HCT116 (cell line): ENCODE measurements at regions not wholly inside any gene's neighbourhood (a gene's known extent, or its start where the extent isn't known, plus 50 kb on each side); places are given as distances from the start of the nearest gene placed in this dataset.

Source experiments
- ATAC-seq: fragments of 200-7000 bp; cut with Tn5 transposase; 2 replicates; pipeline ENCODE4 v1.9.1; 2020; ENCODE audit warnings: mild to moderate bottlenecking, moderate library complexity
- BruUV-seq: library from RNA; stranded (reverse); fragments of 400-500 nt; replicated peaks from 2 replicates; lab custom pipeline; 2021; lab: Mats Ljungman, UMichigan
- CTCF ChIA-PET: fragments of 300-600 bp; sonication (Branson Sonifier 250); formaldehyde crosslinking; loops from one replicate; lab custom pipeline; 2021; ENCODE audit warnings: antibody characterized with exemption; lab: Charles Lee
- POLR2A ChIA-PET: fragments of 300-600, 350-600 bp; sonication (Branson Sonifier 250); formaldehyde crosslinking; loops from one replicate; lab custom pipeline; 2021; ENCODE audit warnings: antibody characterized with exemption; lab: Charles Lee
- RAD21 ChIA-PET, 2 experiments: fragments of 300-600 bp; sonication (Branson Sonifier 250); formaldehyde crosslinking; loops; one replicate each; lab custom pipeline; 2023; ENCODE audit warnings: low total read pairs in 2 of 2; ENCODE audit not compliant: uncharacterized antibody in 2 of 2, unreplicated experiment in 2 of 2, low non-redundant PET in 1 of 2; lab: Charles Lee
- DNase-seq: peaks from one replicate; pipeline ENCODE4 v3.0.0-alpha.2; 2010; ENCODE audit warnings: low read depth, low spot score
- H2AFZ ChIP-seq: fragments of 200-600 bp; shearing (Covaris generic), sonication (generic); 2 replicates; pipeline ENCODE4 v1.6.1; 2017; ENCODE audit warnings: low read depth, mixed run types, mixed read lengths, antibody characterized with exemption, low read length; ENCODE audit not compliant: poor library complexity, severe bottlenecking
- H3K27ac ChIP-seq: 2 replicates; pipeline ENCODE4 v1.5.1; 2012; ENCODE audit warnings: low read depth, low read length
- H3K27me3 ChIP-seq: fragments of 200-600 bp; sonication (generic); 2 replicates; pipeline ENCODE4 v1.6.1; 2016; ENCODE audit warnings: mixed run types, low read length, mixed read lengths; ENCODE audit not compliant: insufficient read depth
- H3K36me3 ChIP-seq, 2 experiments: fragments of 200-500 bp in 1 of 2; fragments of 200-600 bp in 1 of 2; sonication (Bioruptor generic) in 1 of 2; sonication (generic) in 1 of 2; 2 replicates each; pipeline versions ENCODE4 v1.5.1 to v1.6.1; 2014 to 2016; ENCODE audit warnings: low read length in 2 of 2, inconsistent platforms in 1 of 2, mixed read lengths in 1 of 2, mixed run types in 1 of 2; ENCODE audit not compliant: insufficient read depth in 2 of 2, control insufficient read depth in 1 of 2
- H3K4me1 ChIP-seq, 2 experiments: fragments of 200-600 bp in 1 of 2; sonication (generic) in 1 of 2; 2 replicates each; pipeline versions ENCODE4 v1.5.1 to v1.6.1; 2012 to 2017; ENCODE audit warnings: low read length in 2 of 2, inconsistent platforms in 1 of 2, mild to moderate bottlenecking in 1 of 2, mixed read lengths in 1 of 2, mixed run types in 1 of 2, moderate library complexity in 1 of 2; ENCODE audit not compliant: insufficient read depth in 2 of 2, control insufficient read depth in 1 of 2
- H3K4me2 ChIP-seq: fragments of 200-600 bp; sonication (generic); 2 replicates; pipeline ENCODE4 v1.6.1; 2017; ENCODE audit warnings: mixed run types, low read length, mixed read lengths
- H3K4me3 ChIP-seq, 2 experiments: fragments of 200-600 bp in 1 of 2; sonication (generic) in 1 of 2; replicated peaks in 1 of 2; 2 replicates each; pipeline ENCODE4 v1.5.1; 2011 to 2016; ENCODE audit warnings: low read length in 2 of 2, control low read depth in 1 of 2, low read depth in 1 of 2, mild to moderate bottlenecking in 1 of 2, mixed read lengths in 1 of 2, mixed run types in 1 of 2
- H3K79me2 ChIP-seq: fragments of 200-600 bp; sonication (generic); 2 replicates; pipeline ENCODE4 v1.6.1; 2017; ENCODE audit warnings: mild to moderate bottlenecking, mixed run types, low read length, moderate library complexity, mixed read lengths; ENCODE audit not compliant: insufficient read depth
- H3K9ac ChIP-seq: fragments of 200-600 bp; sonication (generic); 2 replicates; pipeline ENCODE4 v1.6.1; 2016; ENCODE audit warnings: low read length, mixed read lengths
- H3K9me2 ChIP-seq: fragments of 200-600 bp; sonication (generic), shearing (Covaris generic); 2 replicates; pipeline ENCODE4 v1.6.1; 2017; ENCODE audit warnings: mixed run types, mild to moderate bottlenecking, moderate library complexity; ENCODE audit not compliant: insufficient read depth
- H3K9me3 ChIP-seq, 2 experiments: fragments of 200-500 bp in 1 of 2; fragments of 200-600 bp in 1 of 2; sonication (Bioruptor generic) in 1 of 2; sonication (generic) in 1 of 2; 2 replicates each; pipeline ENCODE4 v1.6.1; 2014 to 2017; ENCODE audit warnings: low read length in 2 of 2, mixed read lengths in 2 of 2, inconsistent platforms in 1 of 2, low read depth in 1 of 2, mild to moderate bottlenecking in 1 of 2, mixed run types in 1 of 2, moderate library complexity in 1 of 2; ENCODE audit not compliant: control insufficient read depth in 1 of 2, insufficient read depth in 1 of 2
- H4K20me1 ChIP-seq: fragments of 200-600 bp; sonication (generic), shearing (Covaris generic); 2 replicates; pipeline ENCODE4 v1.6.1; 2017; ENCODE audit warnings: mixed run types, mild to moderate bottlenecking, moderate library complexity; ENCODE audit not compliant: insufficient read depth
- CBX3 ChIP-seq: IDR thresholded peaks from 2 replicates; pipeline ENCODE4 v1.6.1; 2012; ENCODE audit warnings: low read depth
- CEBPB ChIP-seq: IDR thresholded peaks from 2 replicates; pipeline ENCODE4 v1.6.1; 2012; ENCODE audit warnings: low read depth
- CTCF ChIP-seq, 3 experiments: fragments of 200-600 bp in 1 of 3; sonication (generic) in 1 of 3; IDR thresholded peaks in 2 of 3; conservative IDR thresholded peaks in 1 of 3; 2 replicates each; pipeline ENCODE4 v1.5.1; 2012 to 2017; ENCODE audit warnings: low read depth in 2 of 3, low read length in 2 of 3, antibody characterized with exemption in 1 of 3, borderline replicate concordance in 1 of 3, control low read depth in 1 of 3, mild to moderate bottlenecking in 1 of 3, mixed read lengths in 1 of 3, mixed run types in 1 of 3, moderate library complexity in 1 of 3; ENCODE audit not compliant: insufficient read depth in 1 of 3
- ELF1 ChIP-seq: IDR thresholded peaks from 2 replicates; pipeline ENCODE4 v1.6.1; 2012; ENCODE audit warnings: low read depth, borderline replicate concordance
- EZH2phosphoT487 ChIP-seq: fragments of 200-600 bp; IDR thresholded peaks from 2 replicates; pipeline ENCODE4 v1.6.1; 2018; ENCODE audit warnings: antibody characterized with exemption, borderline replicate concordance
- JUND ChIP-seq: IDR thresholded peaks from 2 replicates; pipeline ENCODE4 v1.6.1; 2012
- MAX ChIP-seq: IDR thresholded peaks from 2 replicates; pipeline ENCODE4 v1.6.1; 2012
- POLR2AphosphoS5 ChIP-seq: IDR thresholded peaks from 2 replicates; pipeline ENCODE4 v1.6.1; 2011; ENCODE audit warnings: mild to moderate bottlenecking, low read depth, low read length, moderate library complexity
- RAD21 ChIP-seq: IDR thresholded peaks from 2 replicates; pipeline ENCODE4 v1.6.1; 2012; ENCODE audit warnings: low read depth, mild to moderate bottlenecking
- SIN3A ChIP-seq: IDR thresholded peaks from 2 replicates; pipeline ENCODE4 v1.6.1; 2012; ENCODE audit warnings: low read depth
- SRF ChIP-seq: IDR thresholded peaks from 2 replicates; pipeline ENCODE4 v1.6.1; 2012; ENCODE audit warnings: low read depth
- TCF7L2 ChIP-seq: IDR thresholded peaks from 2 replicates; pipeline ENCODE4 v1.7.0; 2011; ENCODE audit warnings: borderline replicate concordance, inconsistent platforms; ENCODE audit not compliant: insufficient read depth, insufficient read length; ENCODE audit errors: extremely low read depth
- YY1 ChIP-seq: IDR thresholded peaks from 2 replicates; pipeline ENCODE4 v1.6.1; 2011; ENCODE audit warnings: low read length, low read depth, moderate library complexity, mild to moderate bottlenecking; ENCODE audit not compliant: insufficient replicate concordance; ENCODE audit errors: extremely low read depth
- ZBTB33 ChIP-seq: IDR thresholded peaks from 2 replicates; pipeline ENCODE4 v1.6.1; 2011; ENCODE audit warnings: mild to moderate bottlenecking, low read length, moderate library complexity; ENCODE audit not compliant: insufficient replicate concordance; ENCODE audit errors: extremely low read depth
- ZFX ChIP-seq: fragments of 450-650 bp; IDR thresholded peaks from 2 replicates; pipeline ENCODE4 v1.6.1; 2017
- ZNF274 ChIP-seq: fragments of 200-500 bp; sonication (Bioruptor generic); IDR thresholded peaks from 2 replicates; pipeline ENCODE4 v1.6.1; 2014; ENCODE audit warnings: mild to moderate bottlenecking, low read depth, low read length, inconsistent platforms
- intact Hi-C: fragments of 100-400 bp; cut with micrococcal nuclease; formaldehyde crosslinking; loops from 2 replicates; pipeline ENCODE4 v1.10.0; 2022

GRCh38 chr16:50992350-50993032 is 158.6 kb downstream of the SALL1 start:
- H4K20me1 ChIP-seq, result no peaks in the 10 kb centered on the region
- H3K36me3 ChIP-seq, result no peaks in the 10 kb centered on the region
- H2AFZ ChIP-seq, result no peak overlapping the region
- intact Hi-C loops, result no loop called here
- BruUV-seq, result no TSS peak
- H3K9me2 ChIP-seq, result no peaks in the 10 kb centered on the region
- no peak overlapping the region for H3K4me2 ChIP-seq
- RAD21 ChIA-PET, result no interaction called here
- no peaks in the 10 kb centered on the region for H3K9me3 ChIP-seq
- no peak for TF ChIP-seq MAX
- TF ChIP-seq ELF1, result no peak
- no peak for TF ChIP-seq ZNF274
- no peak for TF ChIP-seq SIN3A
- TF ChIP-seq TCF7L2, result no peak
- TF ChIP-seq, all 23 proteins: peak for 0
- no peak for ATAC-seq
- Histone ChIP-seq H3K4me3 (no peak overlapping the region), H3K9ac (no peak overlapping the region), H3K4me1 (no peaks in the 10 kb centered on the region), H3K79me2 (no peaks in the 10 kb centered on the region), H3K27ac (no peak overlapping the region), H3K27me3 (no peaks in the 10 kb centered on the region)
- POLR2A ChIA-PET, result no interaction called here
- no peak for DNase-seq
- CTCF ChIA-PET, result no interaction called here

- Histone ChIP-seq H3K4me1 (no peaks in the 10 kb centered on the region), H3K27ac (no peak overlapping the region), H4K20me1 (no peaks in the 10 kb centered on the region), H3K4me3 (no peak overlapping the region), H3K9ac (no peak overlapping the region), H3K27me3 (no peaks in the 10 kb centered on the region), H3K9me3 (no peaks in the 10 kb centered on the region), H2AFZ (no peak overlapping the region), H3K36me3 (no peaks in the 10 kb centered on the region), H3K9me2 (no peaks in the 10 kb centered on the region), H3K79me2 (no peaks in the 10 kb centered on the region), H3K4me2 (no peak overlapping the region)
- BruUV-seq, result no TSS peak
- ChIA-PET RAD21 (no interaction called here), CTCF (no interaction called here), POLR2A (no interaction called here)
- DNase-seq (no peak), ATAC-seq (no peak)
- intact Hi-C loops, result no loop called here
- TF ChIP-seq JUND, result no peak
- no peak for TF ChIP-seq ZBTB33
- no peak for TF ChIP-seq MAX
- no peak for TF ChIP-seq RAD21
- no peak for TF ChIP-seq CTCF (IDR thresholded peaks at IDR 0.05 in 2 of 3, conservative IDR thresholded peaks at IDR 0.05 in 1 of 3; ENCODE audit: borderline replicate concordance in 1 of 3, insufficient read depth in 1 of 3, low read depth in 2 of 3, low read length in 2 of 3)
- no peak for TF ChIP-seq POLR2AphosphoS5
- TF ChIP-seq YY1, result no peak
- no peak for TF ChIP-seq SRF
- TF ChIP-seq ZFX, result no peak
- no peak for TF ChIP-seq EZH2phosphoT487
- TF ChIP-seq TCF7L2, result no peak
- no peak for TF ChIP-seq CBX3
- TF ChIP-seq CEBPB, result no peak
Measured at GRCh38 chr16:50991436-50991835, 159.6 kb downstream of the SALL1 start.
